HepG2 (cell line): ENCODE measurements at regions not wholly inside any gene's neighbourhood (a gene's known extent, or its start where the extent isn't known, plus 50 kb on each side); places are given as distances from the start of the nearest gene placed in this dataset.
"Not testable (repeated sequence)": the region's sequence is repeated elsewhere in the genome, so short reads cannot be mapped to it uniquely, and the experiment has no call there.

ENCODE experiments used
- ATAC-seq: fragments of 200-7000 bp; cut with Tn5 transposase; 3 replicates; pipeline ENCODE4 v1.9.1; 2020; ENCODE audit warnings: mild to moderate bottlenecking, moderate library complexity
- BruUV-seq: library from RNA; stranded (reverse); fragments of 400-500 nt; replicated peaks from 2 replicates; lab custom pipeline; 2021; lab: Mats Ljungman, UMichigan
- CTCF ChIA-PET: fragments of 300-600 bp; formaldehyde crosslinking; extraction: SDS; loops from one replicate; lab custom pipeline; 2021; ENCODE audit warnings: low total read pairs, inconsistent platforms, low intra/inter-chr PET ratio; lab: Yijun Ruan, JAX
- POLR2A ChIA-PET: fragments of 350-600 bp; sonication (Branson Sonifier 250); formaldehyde crosslinking; loops from one replicate; lab custom pipeline; 2020; ENCODE audit warnings: antibody characterized with exemption, inconsistent platforms; lab: Yijun Ruan, JAX
- DNase-seq: peaks from one replicate; pipeline ENCODE4 v3.0.0-alpha.2; 2015; ENCODE audit warnings: low spot score
- FAIRE-seq: peaks from 3 replicates; lab custom pipeline; 2011; peaks lifted over from hg19 to GRCh38; lab: Jason Lieb, UNC
- H2AFZ ChIP-seq: one replicate; pipeline ENCODE4 v1.6.1; 2011; ENCODE audit warnings: low read length, inconsistent platforms
- H3K27ac ChIP-seq: fragments of 300-600 bp; 3 replicates; pipeline ENCODE4 v1.8.0; 2011; ENCODE audit warnings: mixed run types, mild to moderate bottlenecking, mixed read lengths, low read length, inconsistent platforms; ENCODE audit not compliant: insufficient read depth; ENCODE audit errors: extremely low read length
- H3K27me3 ChIP-seq, 2 experiments: fragments of 200-600 bp in 1 of 2; 2 replicates in 1 of 2; 3 replicates in 1 of 2; pipeline versions ENCODE4 v1.6.0 to v1.8.0; 2011; ENCODE audit warnings: low read length in 2 of 2, mild to moderate bottlenecking in 2 of 2, moderate library complexity in 2 of 2, inconsistent platforms in 1 of 2; ENCODE audit not compliant: insufficient read depth in 2 of 2, control insufficient read depth in 1 of 2
- H3K36me3 ChIP-seq, 2 experiments: fragments of 200-600 bp in 1 of 2; replicated peaks in 1 of 2; 2 replicates in 1 of 2; 3 replicates in 1 of 2; pipeline versions ENCODE4 v1.5.1 to v1.8.0; 2011; ENCODE audit warnings: low read length in 2 of 2, inconsistent platforms in 1 of 2; ENCODE audit not compliant: insufficient read depth in 2 of 2, control insufficient read depth in 1 of 2
- H3K4me1 ChIP-seq: 2 replicates; pipeline ENCODE4 v1.5.1; 2012; ENCODE audit warnings: low read length, inconsistent platforms; ENCODE audit not compliant: insufficient read depth
- H3K4me2 ChIP-seq: 2 replicates; pipeline ENCODE4 v1.6.0; 2011; ENCODE audit warnings: low read depth, low read length, inconsistent platforms
- H3K4me3 ChIP-seq, 3 experiments: fragments of 200-600 bp in 1 of 3; sonication (generic), shearing (Covaris generic) in 1 of 3; replicated peaks in 1 of 3; 2 replicates each; pipeline ENCODE4 v1.5.1; 2011 to 2016; ENCODE audit warnings: low read length in 3 of 3, inconsistent platforms in 2 of 3, low read depth in 2 of 3, mild to moderate bottlenecking in 2 of 3, control low read depth in 1 of 3, mixed read lengths in 1 of 3; ENCODE audit not compliant: insufficient read depth in 1 of 3
- H3K79me2 ChIP-seq: one replicate; pipeline ENCODE4 v1.6.1; 2011; ENCODE audit warnings: low read length, inconsistent platforms; ENCODE audit not compliant: insufficient read depth
- H3K9ac ChIP-seq: 2 replicates; pipeline ENCODE4 v1.6.0; 2011; ENCODE audit warnings: mild to moderate bottlenecking, low read depth, low read length, inconsistent platforms; ENCODE audit not compliant: insufficient read depth
- H3K9me3 ChIP-seq: 2 replicates; pipeline ENCODE4 v1.5.1; 2012; ENCODE audit warnings: mild to moderate bottlenecking, low read length
- H4K20me1 ChIP-seq: 2 replicates; pipeline ENCODE4 v1.6.0; 2011; ENCODE audit warnings: inconsistent platforms, mild to moderate bottlenecking, low read length, moderate library complexity; ENCODE audit not compliant: insufficient read depth
- CENPX ChIP-seq: sonication (generic); formaldehyde crosslinking; IDR thresholded peaks from 2 replicates; pipeline ENCODE4 v1.9.0; 2021; ENCODE audit warnings: mild to moderate bottlenecking, missing genetic modification reagents, moderate library complexity
- ONECUT2 ChIP-seq: sonication (generic); formaldehyde crosslinking; IDR thresholded peaks from 2 replicates; pipeline ENCODE4 v1.4.0; 2020; ENCODE audit warnings: missing genetic modification reagents
- RARG ChIP-seq: sonication (generic); formaldehyde crosslinking; IDR thresholded peaks from 2 replicates; pipeline ENCODE4 v1.4.0; 2020; ENCODE audit warnings: low read depth, mild to moderate bottlenecking, missing genetic modification reagents
- TCF7 ChIP-seq: sonication (generic); IDR thresholded peaks from 2 replicates; pipeline ENCODE4 v1.6.1; 2016; ENCODE audit warnings: antibody characterized with exemption, low read depth
- ZNF331 ChIP-seq: sonication (generic); formaldehyde crosslinking; IDR thresholded peaks from 2 replicates; pipeline ENCODE4 v1.4.0; 2020; ENCODE audit warnings: missing genetic modification reagents
- ZNF484 ChIP-seq: sonication (generic); formaldehyde crosslinking; IDR thresholded peaks from 2 replicates; pipeline ENCODE4 v1.5.1; 2020; ENCODE audit warnings: mild to moderate bottlenecking, low read depth, missing genetic modification reagents, borderline replicate concordance
- ZNF713 ChIP-seq: sonication (generic); formaldehyde crosslinking; IDR thresholded peaks from 2 replicates; pipeline ENCODE4 v1.4.0; 2020; ENCODE audit warnings: mild to moderate bottlenecking, missing genetic modification reagents
- WGBS: methylation state at CpG from one replicate; pipeline ENCODE4 v1.1.6; 2017; ENCODE audit warnings: low lambda C conversion rate; 5-methylcytosine and 5-hydroxymethylcytosine counted together
- in situ Hi-C: cut with HindIII; loops from 2 replicates; pipeline ENCODE4 v1.10.0; 2017; ENCODE audit warnings: low pct_unique_long_range_greater_than_20kb; ENCODE audit not compliant: extremely low pct_ligation_motif_present
- intact Hi-C: fragments of 100-400 bp; cut with micrococcal nuclease; formaldehyde crosslinking; loops from one replicate; pipeline ENCODE4 v1.10.0; 2022; ENCODE audit not compliant: unreplicated experiment
- TF ChIP-seq, protein P1 (sequence below): fragments of 450-650 bp; IDR thresholded peaks from 2 replicates; pipeline ENCODE4 v1.6.1; 2017

DNA sequence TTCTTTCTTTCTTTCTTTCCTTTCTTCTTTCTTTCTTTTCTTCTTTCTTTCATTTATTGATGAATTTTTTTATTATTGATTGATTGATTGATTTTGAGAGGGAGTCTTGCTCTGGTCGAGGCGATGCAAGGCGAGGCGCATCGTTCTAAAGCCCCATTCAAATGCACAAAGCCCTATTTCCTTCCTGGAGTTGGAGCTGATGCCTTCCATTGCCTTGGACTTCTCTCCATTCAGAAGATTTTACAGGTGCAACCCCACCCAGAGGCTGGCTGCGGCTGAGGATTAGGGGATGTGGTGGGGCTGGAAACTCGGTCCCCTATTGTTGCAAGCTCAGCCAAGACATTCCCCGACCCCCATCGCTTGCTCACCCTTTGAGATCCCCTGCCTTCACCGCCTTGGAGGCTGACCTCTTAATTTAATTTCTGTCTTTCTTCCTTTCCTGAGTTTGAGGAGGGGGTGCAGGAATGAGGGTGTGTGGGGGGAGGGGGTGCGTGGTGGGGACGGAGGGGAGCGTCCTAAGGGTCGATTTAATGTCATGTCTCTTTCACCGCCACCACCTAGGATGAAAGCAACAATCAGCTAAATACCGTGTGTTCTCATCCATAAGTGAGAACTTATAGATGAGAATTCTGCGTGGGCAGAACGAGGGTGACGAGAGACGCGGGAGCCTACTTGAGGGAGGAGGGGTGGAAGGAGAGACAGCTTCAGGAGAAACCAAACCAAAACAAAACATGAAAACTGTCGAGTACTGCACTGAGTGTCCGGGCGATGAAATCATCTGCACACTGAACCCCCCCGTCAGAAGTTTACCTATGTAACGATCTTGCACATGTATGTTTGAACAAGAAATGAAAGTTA lies 3913.9 kb upstream of the OR11H1 start:
- in situ Hi-C loops, result no loop called here

DNA sequence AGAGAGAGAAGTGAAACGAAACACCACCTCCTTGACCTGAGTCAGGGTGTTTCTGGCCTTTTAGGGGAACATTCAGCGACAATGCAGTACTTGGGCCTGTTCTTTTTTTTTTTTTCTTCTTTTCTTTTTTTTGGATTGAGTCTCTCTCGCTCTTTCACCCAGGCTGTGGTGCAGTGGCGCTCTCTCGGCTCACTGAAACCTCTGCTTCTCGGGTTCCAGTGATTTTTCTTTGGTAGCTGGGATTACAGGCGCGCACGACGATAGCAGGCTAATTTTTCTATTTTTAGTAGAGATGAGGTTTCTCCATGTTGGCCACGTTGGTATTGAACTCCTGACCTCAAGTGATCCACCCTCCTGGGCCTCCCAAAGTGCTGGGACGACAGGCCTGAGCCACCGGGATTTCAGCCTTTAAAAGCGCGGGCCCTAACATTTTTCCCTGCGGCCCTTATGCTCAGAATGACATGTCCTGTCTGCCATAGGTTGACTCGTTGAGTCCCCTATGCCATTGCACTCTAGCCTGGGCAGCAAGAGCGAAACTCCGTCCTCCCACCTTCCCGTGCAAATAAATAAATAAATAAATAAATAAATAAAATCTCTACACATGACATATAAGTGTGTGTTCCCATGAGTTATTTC lies 3913.1 kb upstream of the OR11H1 start:
- H3K9me3 ChIP-seq, result peaks cover 82% of the 10 kb centered on the region
- H3K4me3 ChIP-seq, H4K20me1 ChIP-seq, H3K9ac ChIP-seq, DNase-seq, H3K27ac ChIP-seq, POLR2A ChIA-PET, intact Hi-C loops, H2AFZ ChIP-seq, FAIRE-seq, H3K4me1 ChIP-seq, H3K36me3 ChIP-seq, ATAC-seq, in situ Hi-C loops, H3K79me2 ChIP-seq, H3K27me3 ChIP-seq, CTCF ChIA-PET, BruUV-seq, H3K4me2 ChIP-seq: not testable (repeated sequence)
- 48% methylated on average over 20 of the region's 20 CpGs for WGBS

More for the DNA sequence above, 3913.9 kb upstream of the OR11H1 start:
- H4K20me1 ChIP-seq, result no peaks in the 10 kb centered on the region
- H3K4me2 ChIP-seq, result no peak overlapping the region
- no peak overlapping the region for H2AFZ ChIP-seq
- TF ChIP-seq, protein P1, sequence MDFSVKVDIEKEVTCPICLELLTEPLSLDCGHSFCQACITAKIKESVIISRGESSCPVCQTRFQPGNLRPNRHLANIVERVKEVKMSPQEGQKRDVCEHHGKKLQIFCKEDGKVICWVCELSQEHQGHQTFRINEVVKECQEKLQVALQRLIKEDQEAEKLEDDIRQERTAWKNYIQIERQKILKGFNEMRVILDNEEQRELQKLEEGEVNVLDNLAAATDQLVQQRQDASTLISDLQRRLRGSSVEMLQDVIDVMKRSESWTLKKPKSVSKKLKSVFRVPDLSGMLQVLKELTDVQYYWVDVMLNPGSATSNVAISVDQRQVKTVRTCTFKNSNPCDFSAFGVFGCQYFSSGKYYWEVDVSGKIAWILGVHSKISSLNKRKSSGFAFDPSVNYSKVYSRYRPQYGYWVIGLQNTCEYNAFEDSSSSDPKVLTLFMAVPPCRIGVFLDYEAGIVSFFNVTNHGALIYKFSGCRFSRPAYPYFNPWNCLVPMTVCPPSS, result no peak
- TF ChIP-seq ZNF713 (CRISPR knock-in tag) (no peak), RARG (CRISPR knock-in tag) (no peak), ONECUT2 (CRISPR knock-in tag) (no peak), ZNF484 (CRISPR knock-in tag) (no peak), CENPX (CRISPR knock-in tag) (no peak), TCF7 (no peak), ZNF331 (CRISPR knock-in tag) (no peak)
- no TSS peak for BruUV-seq
- peaks cover 74% of the 10 kb centered on the region for H3K9me3 ChIP-seq
- no peak overlapping the region for H3K27ac ChIP-seq
- ChIA-PET CTCF (no interaction called here), POLR2A (no interaction called here)
- intact Hi-C loops, result no loop called here
- H3K4me1 ChIP-seq, result no peaks in the 10 kb centered on the region
- H3K79me2 ChIP-seq, result no peaks in the 10 kb centered on the region
- FAIRE-seq (no peak), ATAC-seq (no peak), DNase-seq (no peak)
- H3K4me3 ChIP-seq, result no peak overlapping the region
- 39% methylated on average over 26 of the region's 26 CpGs for WGBS
- H3K36me3 ChIP-seq, result no peaks in the 10 kb centered on the region
- no peaks in the 10 kb centered on the region for H3K27me3 ChIP-seq
- H3K9ac ChIP-seq, result no peak overlapping the region
